GM21825 (cell line): ENCODE measurements at regions not wholly inside any gene's neighbourhood (a gene's known extent, or its start where the extent isn't known, plus 50 kb on each side); places are given as distances from the start of the nearest gene placed in this dataset.

Experiments used
- ATAC-seq: cut with Tn5 transposase; IDR thresholded peaks from one replicate; pipeline ENCODE4 v1.9.1; 2021; ENCODE audit warnings: mild to moderate bottlenecking, moderate library complexity; ENCODE audit not compliant: unreplicated experiment

DNA sequence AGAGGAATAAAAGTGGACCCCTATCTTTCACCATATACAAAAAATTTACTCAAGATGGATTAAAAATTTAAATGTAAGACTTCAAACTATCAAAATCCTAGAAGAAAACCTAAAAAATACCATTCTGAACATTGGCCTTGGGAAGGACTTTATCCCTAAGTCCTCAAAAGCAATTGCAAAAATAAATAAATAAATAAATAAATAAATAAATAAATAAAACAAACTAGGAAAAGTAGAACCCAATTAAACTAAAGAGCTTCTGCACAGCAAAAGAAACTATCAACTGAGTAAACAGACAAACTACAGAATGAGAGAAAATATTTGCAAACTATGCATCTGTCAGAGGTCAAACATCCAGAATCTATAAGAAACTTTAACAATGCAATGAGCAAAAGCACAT is 874.9 kb upstream of the PCDH20 start:
- ATAC-seq = no peak

DNA sequence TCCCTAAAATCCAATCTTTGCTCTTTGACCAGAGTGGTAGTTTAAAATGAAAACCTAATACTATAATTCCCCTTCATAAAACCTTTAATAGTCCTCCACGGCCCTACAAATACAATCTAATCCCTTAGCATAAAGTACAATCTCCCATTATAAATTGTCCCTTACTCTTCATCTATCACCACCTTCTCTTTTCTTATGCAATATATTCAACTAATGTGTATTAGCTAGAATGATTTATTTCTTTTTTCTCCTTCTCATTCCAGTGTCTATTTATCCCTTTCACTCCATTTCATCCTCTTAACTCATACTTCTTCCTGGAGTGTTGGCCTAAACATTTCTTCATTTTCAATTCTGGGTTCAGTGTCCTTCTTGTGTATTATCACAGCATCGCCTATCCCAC is 872.1 kb upstream of the PCDH20 start:
- no peak for ATAC-seq

DNA sequence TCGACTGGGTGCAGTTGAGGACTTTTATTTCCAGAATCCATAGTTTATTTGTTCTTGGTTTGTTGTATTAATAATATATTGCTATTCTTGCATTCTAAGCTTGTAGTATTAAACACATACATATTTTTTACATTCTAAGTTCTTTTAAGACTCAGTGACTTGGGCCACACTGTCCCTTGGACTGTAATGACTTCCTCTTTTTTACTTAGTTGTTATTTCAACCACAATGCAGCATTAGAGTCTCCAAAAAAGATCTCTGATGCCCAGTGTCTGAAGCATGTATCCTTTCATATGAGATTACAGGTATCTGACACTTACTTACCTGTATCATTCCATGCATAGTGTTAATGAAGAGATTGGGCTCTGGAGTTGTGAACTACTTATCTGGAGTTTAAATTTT is 864.9 kb upstream of the PCDH20 start:
- ATAC-seq = no peak

GRCh38 chr13:62278271-62278670 is 862.6 kb upstream of the PCDH20 start:
- no peak for ATAC-seq

DNA sequence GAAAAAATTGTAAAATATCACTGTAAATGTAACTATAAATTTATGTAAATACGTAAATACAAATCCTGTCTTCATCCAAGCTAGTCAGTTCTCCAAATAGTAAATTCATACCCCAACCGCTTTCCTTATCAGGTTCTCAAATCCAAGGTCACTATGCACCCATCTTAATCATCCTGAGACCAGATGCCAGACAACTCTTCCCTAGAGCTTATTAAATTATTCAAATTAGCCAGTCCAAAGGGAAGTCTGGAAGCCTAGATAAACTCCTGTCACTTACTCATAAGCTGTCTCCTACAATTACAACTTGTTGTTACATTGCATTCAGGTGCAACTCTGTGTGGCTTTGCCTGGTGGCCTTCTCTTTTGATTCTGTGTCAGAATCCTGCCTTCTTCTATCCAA is 836.1 kb upstream of the PCDH20 start:
- no peak for ATAC-seq

- ATAC-seq = no peak
These were observed 835.0 kb upstream of the PCDH20 start for GRCh38 chr13:62250501-62251201.

DNA sequence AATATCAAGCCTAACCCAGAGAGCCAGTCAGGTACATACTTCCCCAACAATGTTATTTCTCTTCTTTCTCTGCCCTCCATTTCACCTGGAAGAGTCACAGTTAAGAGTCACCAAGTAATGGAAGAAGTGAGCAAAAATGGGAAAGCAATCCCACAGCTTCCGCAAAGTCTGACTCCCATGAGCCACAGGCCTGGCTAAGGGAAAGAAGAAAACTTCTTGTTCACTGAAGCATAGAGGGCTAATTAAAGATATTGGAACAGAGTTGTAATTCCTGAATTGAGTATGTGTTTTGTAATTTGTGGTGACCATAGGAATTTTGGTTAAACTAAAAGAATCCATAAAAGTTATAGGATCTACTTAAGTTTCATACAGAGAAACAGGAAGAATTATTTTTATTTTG is 830.9 kb upstream of the PCDH20 start:
- ATAC-seq = no peak

- ATAC-seq = no peak
These were observed 827.5 kb upstream of the PCDH20 start for GRCh38 chr13:62243106-62243505.

GRCh38 chr13:62234780-62235440 is 819.3 kb upstream of the PCDH20 start:
- no peak for ATAC-seq

- ATAC-seq = no peak
These were observed 795.3 kb upstream of the PCDH20 start for GRCh38 chr13:62210951-62211350.

- peak; percentile 84 for ATAC-seq
These were observed 793.9 kb upstream of the PCDH20 start for GRCh38 chr13:62209529-62209928.

- ATAC-seq = no peak
These were observed 791.7 kb upstream of the PCDH20 start for GRCh38 chr13:62207388-62207787.

DNA sequence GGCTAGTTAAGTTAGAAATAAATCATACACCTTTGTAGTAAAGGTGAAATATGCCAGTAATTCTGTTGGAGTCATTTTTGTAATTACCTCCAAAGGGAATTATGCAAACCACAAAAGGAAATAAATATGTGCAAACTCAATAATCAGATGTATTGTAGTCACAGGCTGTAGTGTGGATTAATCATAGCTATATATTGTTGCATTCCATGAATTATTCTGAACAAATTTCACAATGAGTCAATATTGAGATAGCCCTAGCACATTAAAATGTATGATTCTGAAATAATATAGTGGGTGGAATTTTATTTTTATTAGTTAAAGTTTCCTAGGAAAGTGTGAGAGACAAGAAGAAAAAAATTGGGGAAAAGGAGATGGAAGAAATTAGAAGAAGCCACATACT is 790.5 kb upstream of the PCDH20 start:
- ATAC-seq = no peak

GRCh38 chr13:62205273-62205672 is 789.6 kb upstream of the PCDH20 start:
- no peak for ATAC-seq

DNA sequence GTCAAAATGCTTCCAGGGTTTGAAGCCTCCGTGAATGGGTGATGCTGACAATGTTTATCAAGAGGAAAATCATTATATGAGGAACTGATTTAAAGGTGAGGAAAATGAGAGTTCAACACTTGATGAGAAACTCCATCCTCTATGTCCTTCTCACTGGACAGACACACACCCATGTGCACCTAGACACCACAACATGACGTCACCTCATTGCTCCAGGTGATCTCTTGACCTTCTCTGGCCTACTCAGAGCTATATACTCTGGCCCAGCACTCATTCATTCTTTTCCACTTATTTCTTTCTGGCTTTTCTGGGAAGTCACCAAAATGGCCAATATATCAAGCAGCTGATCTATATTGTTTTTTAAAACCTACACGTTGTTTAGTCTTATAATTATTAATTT is 778.7 kb upstream of the PCDH20 start:
- ATAC-seq = no peak

DNA sequence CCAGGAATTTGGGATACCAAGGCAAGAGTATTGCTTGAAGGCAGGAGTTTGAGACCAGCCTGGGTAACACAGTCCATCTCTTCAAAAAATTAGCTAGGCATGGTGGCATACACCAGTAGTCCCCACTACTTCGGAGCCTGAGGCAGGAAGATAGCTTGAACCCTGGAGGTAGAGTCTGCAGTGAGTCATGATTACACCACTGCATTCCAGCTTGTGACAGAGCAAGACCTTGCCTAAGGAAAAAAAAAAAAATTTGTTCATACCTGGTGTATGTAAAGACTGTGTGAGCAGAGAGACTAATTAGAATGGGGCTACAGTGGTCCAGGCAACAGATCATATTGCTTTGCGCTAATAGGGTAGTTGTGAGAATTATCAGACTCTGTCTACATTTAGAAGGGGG is 778.3 kb upstream of the PCDH20 start:
- no peak for ATAC-seq

GRCh38 chr13:62185631-62186255 is 770.1 kb upstream of the PCDH20 start:
- no peak for ATAC-seq

DNA sequence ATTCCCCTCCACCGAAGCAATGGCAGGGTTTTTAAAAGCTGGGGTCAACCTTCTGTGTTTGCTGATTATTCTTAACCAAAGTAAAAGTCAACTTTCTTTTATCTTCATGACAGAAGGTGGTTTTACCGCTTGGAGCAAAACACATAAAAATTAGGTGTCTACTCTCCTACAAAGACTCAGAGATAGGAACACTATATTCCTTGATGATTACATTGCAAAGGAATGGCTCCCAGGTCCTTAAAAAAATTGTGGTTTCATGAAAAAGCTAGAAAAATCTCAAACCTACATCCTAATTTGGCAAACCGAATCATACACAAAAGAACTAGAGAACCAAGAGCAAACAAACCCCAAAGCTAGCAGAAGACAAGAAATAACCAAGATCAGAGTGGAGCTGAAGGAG is 760.4 kb upstream of the PCDH20 start:
- ATAC-seq = no peak

DNA sequence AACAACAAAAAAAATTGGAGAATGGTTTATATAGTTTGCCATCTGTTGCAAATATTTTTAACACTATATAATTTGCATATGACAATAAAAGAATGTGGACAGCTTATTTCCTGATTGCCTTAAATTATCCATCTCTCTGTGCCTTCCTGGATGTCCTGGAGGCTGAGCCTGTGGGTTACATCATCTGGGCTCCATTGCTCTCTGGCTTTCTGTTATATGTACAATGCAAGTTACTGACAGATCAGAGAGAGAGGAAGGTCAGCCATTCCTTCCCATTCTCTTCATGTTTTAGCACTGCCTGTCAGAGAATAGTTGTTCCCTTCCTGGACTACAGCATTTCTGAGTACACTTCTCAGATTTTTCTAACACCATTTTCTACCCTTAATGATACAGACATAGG is 758.3 kb upstream of the PCDH20 start:
- no peak for ATAC-seq

DNA sequence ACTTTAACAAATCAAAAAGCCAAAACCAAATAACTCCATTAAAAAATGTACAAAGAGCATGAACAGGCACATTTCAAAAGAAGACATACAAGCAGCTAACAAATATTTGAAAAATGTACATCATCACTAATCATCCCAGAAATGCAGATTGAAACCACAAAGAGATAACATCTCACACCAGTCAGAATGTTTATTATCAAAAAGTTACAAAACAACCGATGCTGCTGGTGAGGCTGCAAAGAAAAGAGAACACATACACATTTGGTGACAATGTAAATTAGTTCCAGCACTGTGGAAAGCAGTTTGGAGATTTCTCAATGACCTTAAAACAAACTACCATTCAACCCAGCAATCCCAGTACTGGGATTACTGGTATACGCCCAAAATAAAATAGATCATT is 756.0 kb upstream of the PCDH20 start:
- no peak for ATAC-seq

DNA sequence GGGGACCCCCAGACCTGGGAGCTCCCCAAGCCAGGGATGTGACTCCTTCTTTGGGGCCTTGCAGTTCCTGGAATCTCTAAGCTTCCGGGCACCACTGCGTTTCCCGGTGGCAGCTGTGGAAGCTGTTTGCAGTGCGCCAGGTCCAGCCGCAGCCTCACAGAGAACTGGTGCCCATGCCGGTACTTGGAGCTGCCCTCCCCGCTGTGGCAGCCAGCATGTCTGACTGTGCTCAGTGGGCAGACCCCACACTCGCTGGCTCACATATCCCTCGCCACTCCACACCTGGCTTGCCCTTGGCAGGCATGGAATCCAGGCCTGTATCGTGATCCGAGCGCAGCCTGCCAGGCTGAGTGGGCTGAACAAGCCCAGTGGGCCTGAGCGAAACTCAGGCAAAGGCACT is 753.2 kb upstream of the PCDH20 start:
- no peak for ATAC-seq

GRCh38 chr13:62167650-62168172 is 752.1 kb upstream of the PCDH20 start:
- no peak for ATAC-seq
